Vagina (tissue), 2 donors: ENCODE measurements at regions not wholly inside any gene's neighbourhood (a gene's known extent, or its start where the extent isn't known, plus 50 kb on each side); places are given as distances from the start of the nearest gene placed in this dataset.

Source experiments
- POLR2A ChIP-seq, 2 donors: fragments of 450-650 bp; IDR thresholded peaks; one replicate each; pipeline ENCODE4 v1.6.1; 2017; ENCODE audit warnings: antibody characterized with exemption in 2 of 2, mild to moderate bottlenecking in 2 of 2, moderate library complexity in 2 of 2
- TF ChIP-seq, protein P1 (sequence below), 3 experiments: fragments of 450-650 bp in 2 of 3; fragments of 200-600 bp in 1 of 3; sonication (generic) in 1 of 3; IDR thresholded peaks; one replicate each; pipeline ENCODE4 v1.5.1; 2017 to 2019; ENCODE audit warnings: antibody characterized with exemption in 3 of 3, mild to moderate bottlenecking in 2 of 3, moderate library complexity in 2 of 3

DNA sequence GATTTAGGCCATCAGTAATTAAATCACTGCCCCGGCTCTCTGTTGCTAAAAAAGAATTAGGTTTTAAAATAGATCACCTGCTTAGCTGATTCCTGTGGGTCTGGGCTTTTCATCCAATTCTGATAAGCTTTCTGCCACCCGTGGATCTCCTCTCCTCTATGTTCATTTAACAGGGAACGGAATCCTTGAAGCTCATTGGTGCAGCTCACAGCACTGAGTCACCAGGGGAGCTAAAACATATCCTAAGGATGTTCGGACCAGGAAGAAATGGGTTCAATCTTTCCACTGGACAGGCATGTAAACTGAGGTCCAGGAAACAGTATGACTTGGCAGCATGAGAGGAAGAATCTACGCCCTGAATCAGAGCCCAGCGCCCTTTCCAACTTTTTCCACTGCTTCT, 267.1 kb upstream of the GRIA1 start:
- TF ChIP-seq, protein P1, sequence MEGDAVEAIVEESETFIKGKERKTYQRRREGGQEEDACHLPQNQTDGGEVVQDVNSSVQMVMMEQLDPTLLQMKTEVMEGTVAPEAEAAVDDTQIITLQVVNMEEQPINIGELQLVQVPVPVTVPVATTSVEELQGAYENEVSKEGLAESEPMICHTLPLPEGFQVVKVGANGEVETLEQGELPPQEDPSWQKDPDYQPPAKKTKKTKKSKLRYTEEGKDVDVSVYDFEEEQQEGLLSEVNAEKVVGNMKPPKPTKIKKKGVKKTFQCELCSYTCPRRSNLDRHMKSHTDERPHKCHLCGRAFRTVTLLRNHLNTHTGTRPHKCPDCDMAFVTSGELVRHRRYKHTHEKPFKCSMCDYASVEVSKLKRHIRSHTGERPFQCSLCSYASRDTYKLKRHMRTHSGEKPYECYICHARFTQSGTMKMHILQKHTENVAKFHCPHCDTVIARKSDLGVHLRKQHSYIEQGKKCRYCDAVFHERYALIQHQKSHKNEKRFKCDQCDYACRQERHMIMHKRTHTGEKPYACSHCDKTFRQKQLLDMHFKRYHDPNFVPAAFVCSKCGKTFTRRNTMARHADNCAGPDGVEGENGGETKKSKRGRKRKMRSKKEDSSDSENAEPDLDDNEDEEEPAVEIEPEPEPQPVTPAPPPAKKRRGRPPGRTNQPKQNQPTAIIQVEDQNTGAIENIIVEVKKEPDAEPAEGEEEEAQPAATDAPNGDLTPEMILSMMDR (IDR thresholded peaks at IDR 0.05): no peak
- no peak for TF ChIP-seq POLR2A (IDR thresholded peaks at IDR 0.05)
